ENCODE measurements at regions not wholly inside any gene's neighbourhood (a gene's known extent, or its start where the extent isn't known, plus 50 kb on each side); places are given as distances from the start of the nearest gene placed in this dataset.

DNA sequence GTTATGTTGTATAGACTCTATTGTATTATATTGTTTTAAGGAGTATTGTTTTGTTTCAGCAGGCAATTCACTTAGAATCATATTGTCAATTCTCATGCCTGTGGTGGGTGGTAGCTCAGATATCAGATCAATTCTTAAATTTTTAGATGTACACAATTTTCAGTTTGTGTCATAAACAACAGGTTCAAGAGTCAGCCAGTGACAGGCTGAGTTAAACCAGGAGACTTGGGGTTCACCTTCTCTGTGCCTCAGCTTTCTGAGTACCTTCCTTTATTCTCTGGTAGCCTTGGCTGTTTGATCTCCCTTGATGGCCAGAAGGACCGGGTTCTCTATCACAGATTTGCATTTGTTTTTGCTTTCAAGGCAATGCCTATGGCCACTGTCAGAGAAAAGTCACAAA lies 199.9 kb upstream of the KCNMB2 start:
- TF ChIP-seq, protein P1, sequence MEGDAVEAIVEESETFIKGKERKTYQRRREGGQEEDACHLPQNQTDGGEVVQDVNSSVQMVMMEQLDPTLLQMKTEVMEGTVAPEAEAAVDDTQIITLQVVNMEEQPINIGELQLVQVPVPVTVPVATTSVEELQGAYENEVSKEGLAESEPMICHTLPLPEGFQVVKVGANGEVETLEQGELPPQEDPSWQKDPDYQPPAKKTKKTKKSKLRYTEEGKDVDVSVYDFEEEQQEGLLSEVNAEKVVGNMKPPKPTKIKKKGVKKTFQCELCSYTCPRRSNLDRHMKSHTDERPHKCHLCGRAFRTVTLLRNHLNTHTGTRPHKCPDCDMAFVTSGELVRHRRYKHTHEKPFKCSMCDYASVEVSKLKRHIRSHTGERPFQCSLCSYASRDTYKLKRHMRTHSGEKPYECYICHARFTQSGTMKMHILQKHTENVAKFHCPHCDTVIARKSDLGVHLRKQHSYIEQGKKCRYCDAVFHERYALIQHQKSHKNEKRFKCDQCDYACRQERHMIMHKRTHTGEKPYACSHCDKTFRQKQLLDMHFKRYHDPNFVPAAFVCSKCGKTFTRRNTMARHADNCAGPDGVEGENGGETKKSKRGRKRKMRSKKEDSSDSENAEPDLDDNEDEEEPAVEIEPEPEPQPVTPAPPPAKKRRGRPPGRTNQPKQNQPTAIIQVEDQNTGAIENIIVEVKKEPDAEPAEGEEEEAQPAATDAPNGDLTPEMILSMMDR (conservative IDR thresholded peaks at IDR 0.05; ENCODE audit: low read depth, low read length): no peak
- no peak for TF ChIP-seq EZH2 (IDR thresholded peaks at IDR 0.05; ENCODE audit: low read length, unreplicated experiment)

Data from PC-3 (cell line).